Prostate gland (tissue), 2 donors: ENCODE measurements at regions not wholly inside any gene's neighbourhood (a gene's known extent, or its start where the extent isn't known, plus 50 kb on each side); places are given as distances from the start of the nearest gene placed in this dataset.

Source experiments
- POLR2A ChIP-seq: fragments of 450-650 bp; IDR thresholded peaks from one replicate; pipeline ENCODE4 v1.6.1; 2016; ENCODE audit warnings: antibody characterized with exemption, mild to moderate bottlenecking
- POLR2AphosphoS5 ChIP-seq: sonication (generic); formaldehyde crosslinking; IDR thresholded peaks from one replicate; pipeline ENCODE4 v1.6.1; 2017; ENCODE audit warnings: antibody characterized with exemption
- TF ChIP-seq, protein P1 (sequence below), 4 experiments: fragments of 200-600 bp in 2 of 4; fragments of 450-650 bp in 2 of 4; sonication (generic) in 2 of 4; IDR thresholded peaks; 1 replicate in 3 of 4; 2 replicates in 1 of 4; pipeline ENCODE4 v1.5.1; 2016 to 2019; ENCODE audit warnings: antibody characterized with exemption in 4 of 4, mild to moderate bottlenecking in 2 of 4, moderate library complexity in 2 of 4

- TF ChIP-seq, protein P1, sequence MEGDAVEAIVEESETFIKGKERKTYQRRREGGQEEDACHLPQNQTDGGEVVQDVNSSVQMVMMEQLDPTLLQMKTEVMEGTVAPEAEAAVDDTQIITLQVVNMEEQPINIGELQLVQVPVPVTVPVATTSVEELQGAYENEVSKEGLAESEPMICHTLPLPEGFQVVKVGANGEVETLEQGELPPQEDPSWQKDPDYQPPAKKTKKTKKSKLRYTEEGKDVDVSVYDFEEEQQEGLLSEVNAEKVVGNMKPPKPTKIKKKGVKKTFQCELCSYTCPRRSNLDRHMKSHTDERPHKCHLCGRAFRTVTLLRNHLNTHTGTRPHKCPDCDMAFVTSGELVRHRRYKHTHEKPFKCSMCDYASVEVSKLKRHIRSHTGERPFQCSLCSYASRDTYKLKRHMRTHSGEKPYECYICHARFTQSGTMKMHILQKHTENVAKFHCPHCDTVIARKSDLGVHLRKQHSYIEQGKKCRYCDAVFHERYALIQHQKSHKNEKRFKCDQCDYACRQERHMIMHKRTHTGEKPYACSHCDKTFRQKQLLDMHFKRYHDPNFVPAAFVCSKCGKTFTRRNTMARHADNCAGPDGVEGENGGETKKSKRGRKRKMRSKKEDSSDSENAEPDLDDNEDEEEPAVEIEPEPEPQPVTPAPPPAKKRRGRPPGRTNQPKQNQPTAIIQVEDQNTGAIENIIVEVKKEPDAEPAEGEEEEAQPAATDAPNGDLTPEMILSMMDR (IDR thresholded peaks at IDR 0.05) = no peak
- TF ChIP-seq POLR2A (no peak), POLR2AphosphoS5 (no peak)
These were observed 371.8 kb downstream of the PBX1 start for GRCh38 chr1:164930833-164931232.
